CD14-positive monocyte (primary cell): ENCODE measurements at regions not wholly inside any gene's neighbourhood (a gene's known extent, or its start where the extent isn't known, plus 50 kb on each side); places are given as distances from the start of the nearest gene placed in this dataset.

Source experiments
- DNase-seq, 3 donors: peaks; one replicate each; pipeline ENCODE4 v3.0.0-alpha.2; 2011 to 2022
- H2AFZ ChIP-seq: 2 replicates; pipeline ENCODE4 v1.6.0; 2012; ENCODE audit warnings: mild to moderate bottlenecking, low read depth, low read length, inconsistent platforms; ENCODE audit not compliant: insufficient read depth, poor library complexity, severe bottlenecking
- H3K27ac ChIP-seq, 2 donors: 1 replicate in 1 of 2; 2 replicates in 1 of 2; pipeline ENCODE4 v1.5.1; 2012 to 2013; ENCODE audit warnings: low read length in 2 of 2, control low read depth in 1 of 2, inconsistent platforms in 1 of 2, low read depth in 1 of 2, mild to moderate bottlenecking in 1 of 2
- H3K27me3 ChIP-seq, 2 donors: one replicate each; pipeline versions ENCODE4 v1.6.0 to v1.6.1; 2011 to 2013; ENCODE audit warnings: low read length in 2 of 2; ENCODE audit not compliant: control insufficient read depth in 2 of 2, insufficient read depth in 2 of 2
- H3K36me3 ChIP-seq, 2 donors: replicated peaks in 1 of 2; 1 replicate in 1 of 2; 2 replicates in 1 of 2; pipeline versions ENCODE4 v1.5.1 to v1.6.1; 2012 to 2013; ENCODE audit warnings: low read length in 2 of 2, control low read depth in 1 of 2, inconsistent platforms in 1 of 2, mild to moderate bottlenecking in 1 of 2; ENCODE audit not compliant: insufficient read depth in 2 of 2, control insufficient read depth in 1 of 2
- H3K4me1 ChIP-seq, 2 donors: 1 replicate in 1 of 2; 2 replicates in 1 of 2; pipeline versions ENCODE4 v1.5.1 to v1.6.1; 2012 to 2013; ENCODE audit warnings: low read length in 2 of 2, control low read depth in 1 of 2, inconsistent platforms in 1 of 2, mild to moderate bottlenecking in 1 of 2, moderate library complexity in 1 of 2; ENCODE audit not compliant: insufficient read depth in 2 of 2, control insufficient read depth in 1 of 2
- H3K4me2 ChIP-seq: replicated peaks from 2 replicates; pipeline ENCODE3; 2012; ENCODE audit warnings: low read length, moderate library complexity, mild to moderate bottlenecking; ENCODE audit not compliant: poor library complexity, severe bottlenecking; ENCODE audit errors: extremely low read depth
- H3K4me3 ChIP-seq, 3 experiments: fragments of 200-600 bp in 1 of 3; sonication (generic) in 1 of 3; replicated peaks in 1 of 3; 1 replicate in 2 of 3; 2 replicates in 1 of 3; pipeline ENCODE4 v1.5.1; 2011 to 2013; ENCODE audit warnings: low read length in 3 of 3, mild to moderate bottlenecking in 3 of 3, control low read depth in 2 of 3, low read depth in 2 of 3, inconsistent platforms in 1 of 3, moderate library complexity in 1 of 3
- H3K79me2 ChIP-seq: 2 replicates; pipeline ENCODE4 v1.6.0; 2012; ENCODE audit warnings: mild to moderate bottlenecking, control low read depth, inconsistent platforms, low read length, moderate library complexity; ENCODE audit not compliant: insufficient read depth
- H3K9ac ChIP-seq: 2 replicates; pipeline ENCODE4 v1.6.0; 2017; ENCODE audit warnings: low read length, mild to moderate bottlenecking; ENCODE audit not compliant: insufficient read depth, poor library complexity, severe bottlenecking
- H3K9me3 ChIP-seq, 2 donors: replicated peaks in 1 of 2; 1 replicate in 1 of 2; 2 replicates in 1 of 2; pipeline versions ENCODE4 v1.5.1 to v1.6.1; 2012 to 2013; ENCODE audit warnings: low read length in 2 of 2, control low read depth in 1 of 2; ENCODE audit not compliant: control insufficient read depth in 1 of 2, insufficient read depth in 1 of 2
- H4K20me1 ChIP-seq: 2 replicates; pipeline ENCODE4 v1.6.0; 2012; ENCODE audit warnings: mild to moderate bottlenecking, low read length, control low read depth, moderate library complexity; ENCODE audit not compliant: insufficient read depth
- H3K27ac Mint-ChIP-seq, 7 donors: one replicate each; pipeline ENCODE4 v1.8.0; 2020; ENCODE audit warnings: mild to moderate bottlenecking in 7 of 7, mixed read lengths in 7 of 7, moderate library complexity in 6 of 7, inconsistent platforms in 2 of 7
- H3K27me3 Mint-ChIP-seq, 3 donors: one replicate each; pipeline ENCODE4 v1.8.0; 2021 to 2022; ENCODE audit warnings: low read depth in 3 of 3, mild to moderate bottlenecking in 3 of 3, mixed read lengths in 3 of 3, moderate library complexity in 3 of 3, inconsistent platforms in 1 of 3
- H3K36me3 Mint-ChIP-seq, 2 donors: one replicate each; pipeline ENCODE4 v1.8.0; 2020; ENCODE audit warnings: mixed read lengths in 2 of 2, inconsistent platforms in 1 of 2, mild to moderate bottlenecking in 1 of 2
- H3K4me1 Mint-ChIP-seq: one replicate; pipeline ENCODE4 v1.8.0; 2020; ENCODE audit warnings: mild to moderate bottlenecking, mixed read lengths
- H3K4me3 Mint-ChIP-seq, 2 donors: one replicate each; pipeline ENCODE4 v1.8.0; 2020; ENCODE audit warnings: mild to moderate bottlenecking in 2 of 2, mixed read lengths in 2 of 2, moderate library complexity in 1 of 2
- H3K9me3 Mint-ChIP-seq, 7 donors: one replicate each; pipeline ENCODE4 v1.8.0; 2020 to 2022; ENCODE audit warnings: mixed read lengths in 7 of 7, mild to moderate bottlenecking in 6 of 7, moderate library complexity in 6 of 7, inconsistent platforms in 2 of 7
- CTCF ChIP-seq: fragments of 200-600 bp; IDR thresholded peaks from one replicate; pipeline ENCODE4 v1.8.0; 2022; ENCODE audit warnings: antibody characterized with exemption, mild to moderate bottlenecking
- WGBS: methylation state at CpG from one replicate; pipeline ENCODE4 v1.1.5; 2013; ENCODE audit warnings: missing lambda C conversion rate; ENCODE audit not compliant: insufficient coverage; 5-methylcytosine and 5-hydroxymethylcytosine counted together
- intact Hi-C, 2 donors: fragments of 100-400 bp; cut with micrococcal nuclease; formaldehyde crosslinking; loops; one replicate each; pipeline versions ENCODE4 v1.15.0 to v1.15.1; 2023

- H3K4me3 ChIP-seq: no peak overlapping the region
- TF ChIP-seq CTCF: no peak
- intact Hi-C loops: no loop called here
- no peaks in the 10 kb centered on the region for H3K36me3 Mint-ChIP-seq
- H3K27me3 Mint-ChIP-seq: no peaks in the 10 kb centered on the region
- no peaks in the 10 kb centered on the region for H3K36me3 ChIP-seq
- H2AFZ ChIP-seq: no peak overlapping the region
- DNase-seq: no peak
- no peaks in the 10 kb centered on the region for H3K79me2 ChIP-seq
- peaks cover 0 to 7% (median 2%) of the 10 kb centered on the region in 7 donors for H3K9me3 Mint-ChIP-seq
- no peak overlapping the region for H3K9ac ChIP-seq
- no peak overlapping the region for H3K4me2 ChIP-seq
- H3K27ac Mint-ChIP-seq: no peak overlapping the region
- H4K20me1 ChIP-seq: no peaks in the 10 kb centered on the region
- H3K9me3 ChIP-seq: no peaks in the 10 kb centered on the region
- no peak overlapping the region for H3K4me3 Mint-ChIP-seq
- no peak overlapping the region for H3K27ac ChIP-seq
- no peaks in the 10 kb centered on the region for H3K4me1 Mint-ChIP-seq
- H3K4me1 ChIP-seq: no peaks in the 10 kb centered on the region
- no CpG with 5 or more reads among the region's 3 CpGs for WGBS
- no peaks in the 10 kb centered on the region for H3K27me3 ChIP-seq
These were observed 677.9 kb downstream of the DTWD2 start for GRCh38 chr5:118310401-118310800.

GRCh38 chr5:118303296-118303695 lies 685.1 kb downstream of the DTWD2 start:
- Histone ChIP-seq H3K79me2 (no peaks in the 10 kb centered on the region), H3K4me2 (no peak overlapping the region), H3K36me3 (no peaks in the 10 kb centered on the region), H3K27ac (no peak overlapping the region), H3K27me3 (no peaks in the 10 kb centered on the region), H4K20me1 (no peaks in the 10 kb centered on the region), H3K9ac (no peak overlapping the region), H2AFZ (no peak overlapping the region), H3K4me3 (no peak overlapping the region), H3K4me1 (no peaks in the 10 kb centered on the region), H3K9me3 (no peaks in the 10 kb centered on the region)
- intact Hi-C loops: no loop called here
- Mint-ChIP-seq H3K4me3 (no peak overlapping the region), H3K4me1 (no peaks in the 10 kb centered on the region), H3K9me3 (peaks cover 0 to 5% (median 2%) of the 10 kb centered on the region in 7 donors), H3K27ac (no peak overlapping the region), H3K27me3 (peaks cover 0 to 1% (median 0%) of the 10 kb centered on the region in 3 donors), H3K36me3 (no peaks in the 10 kb centered on the region)
- TF ChIP-seq CTCF: no peak
- no CpG with 5 or more reads among the region's 2 CpGs for WGBS
- DNase-seq: no peak
